ENCODE measurements at regions not wholly inside any gene's neighbourhood (a gene's known extent, or its start where the extent isn't known, plus 50 kb on each side); places are given as distances from the start of the nearest gene placed in this dataset.

- no peak for DNase-seq
These were observed 330.3 kb upstream of the FAM241A start for GRCh38 chr4:111814961-111815360.

GRCh38 chr4:111821342-111821741 lies 323.9 kb upstream of the FAM241A start:
- DNase-seq = no peak

GRCh38 chr4:111836601-111837000 lies 308.7 kb upstream of the FAM241A start:
- no peak for DNase-seq

- no peak for DNase-seq
These were observed 307.5 kb upstream of the FAM241A start for GRCh38 chr4:111837761-111838160.

- DNase-seq = no peak
These were observed 306.8 kb upstream of the FAM241A start for GRCh38 chr4:111838406-111838930.

GRCh38 chr4:111839141-111839540 lies 306.1 kb upstream of the FAM241A start:
- no peak for DNase-seq

GRCh38 chr4:111842336-111842735 lies 302.9 kb upstream of the FAM241A start:
- no peak for DNase-seq

- peak; percentile 25 to 45 for DNase-seq
These were observed 297.8 kb upstream of the FAM241A start for GRCh38 chr4:111847296-111848008.

GRCh38 chr4:111849746-111850284 lies 295.4 kb upstream of the FAM241A start:
- DNase-seq = peak; percentile 3 to 9

- peak; percentile 64 to 78 for DNase-seq
These were observed 290.7 kb upstream of the FAM241A start for GRCh38 chr4:111854494-111855087.

- no peak for DNase-seq
These were observed 289.9 kb upstream of the FAM241A start for GRCh38 chr4:111855308-111855707.

GRCh38 chr4:111864066-111864465 lies 281.2 kb upstream of the FAM241A start:
- DNase-seq = no peak

GRCh38 chr4:111869339-111869738 lies 275.9 kb upstream of the FAM241A start:
- no peak for DNase-seq

- no peak for DNase-seq
These were observed 273.5 kb upstream of the FAM241A start for GRCh38 chr4:111871802-111872201.

- no peak for DNase-seq
These were observed 271.5 kb upstream of the FAM241A start for GRCh38 chr4:111873801-111874200.

- DNase-seq = no peak
These were observed 265.7 kb upstream of the FAM241A start for GRCh38 chr4:111879539-111879938.

GRCh38 chr4:111880116-111880515 lies 265.1 kb upstream of the FAM241A start:
- DNase-seq = no peak

GRCh38 chr4:111883557-111883999 lies 261.7 kb upstream of the FAM241A start:
- DNase-seq = no peak

GRCh38 chr4:111890412-111890811 lies 254.8 kb upstream of the FAM241A start:
- no peak for DNase-seq

GRCh38 chr4:111905511-111905910 lies 239.7 kb upstream of the FAM241A start:
- no peak for DNase-seq

- DNase-seq = no peak
These were observed 225.6 kb upstream of the FAM241A start for GRCh38 chr4:111919639-111920038.

- no peak for DNase-seq
These were observed 223.5 kb upstream of the FAM241A start for GRCh38 chr4:111921714-111922113.

GRCh38 chr4:111923786-111924185 lies 221.5 kb upstream of the FAM241A start:
- no peak for DNase-seq

GRCh38 chr4:111924696-111925095 lies 220.6 kb upstream of the FAM241A start:
- no peak for DNase-seq

All from Kasumi-1 (cell line).